Kidney (tissue), 13 donors: ENCODE measurements at regions not wholly inside any gene's neighbourhood (a gene's known extent, or its start where the extent isn't known, plus 50 kb on each side); places are given as distances from the start of the nearest gene placed in this dataset.

Source experiments
- DNase-seq, 5 donors: peaks; one replicate each; pipeline ENCODE4 v3.0.0-alpha.2; 2013 to 2020
- FAIRE-seq: peaks from 2 replicates; lab custom pipeline; 2012; peaks lifted over from hg19 to GRCh38; lab: Jason Lieb, UNC
- H3K27ac ChIP-seq, 2 donors: one replicate each; pipeline ENCODE4 v1.7.0; 2013; ENCODE audit warnings: low read depth in 2 of 2, low read length in 2 of 2, inconsistent platforms in 1 of 2
- H3K27me3 ChIP-seq: one replicate; pipeline ENCODE4 v1.7.1; 2013; ENCODE audit warnings: low read length, inconsistent platforms; ENCODE audit not compliant: control insufficient read depth, insufficient read depth
- H3K36me3 ChIP-seq, 3 donors: one replicate each; pipeline versions ENCODE4 v1.7.0 to v1.7.1; 2013; ENCODE audit warnings: low read length in 3 of 3, control low read depth in 1 of 3, inconsistent platforms in 1 of 3; ENCODE audit not compliant: insufficient read depth in 3 of 3, control insufficient read depth in 2 of 3
- H3K4me1 ChIP-seq, 3 donors: one replicate each; pipeline versions ENCODE4 v1.7.0 to v1.7.1; 2013; ENCODE audit warnings: low read length in 3 of 3, inconsistent platforms in 1 of 3, low read depth in 1 of 3; ENCODE audit not compliant: control insufficient read depth in 2 of 3, insufficient read depth in 2 of 3
- H3K4me3 ChIP-seq, 3 donors: one replicate each; pipeline versions ENCODE4 v1.7.0 to v1.8.1; 2013; ENCODE audit warnings: low read length in 3 of 3, control low read depth in 1 of 3, inconsistent platforms in 1 of 3
- H3K9ac ChIP-seq, 3 donors: one replicate each; pipeline versions ENCODE4 v1.7.0 to v1.7.1; 2013; ENCODE audit warnings: low read length in 3 of 3, control low read depth in 1 of 3, inconsistent platforms in 1 of 3
- H3K9me3 ChIP-seq, 3 donors: one replicate each; pipeline versions ENCODE4 v1.7.0 to v1.7.1; 2013; ENCODE audit warnings: low read length in 3 of 3, control low read depth in 1 of 3, inconsistent platforms in 1 of 3; ENCODE audit not compliant: control insufficient read depth in 2 of 3, insufficient read depth in 1 of 3
- intact Hi-C: fragments of 100-400 bp; cut with DNase I; formaldehyde crosslinking; loops from one replicate; pipeline ENCODE4 v1.11.1; 2022
- TF ChIP-seq, protein P1 (sequence below): IDR thresholded peaks from 3 replicates; pipeline ENCODE4 v1.5.1; 2012; ENCODE audit warnings: mild to moderate bottlenecking, moderate library complexity, borderline replicate concordance; ENCODE audit not compliant: insufficient read depth; ENCODE audit errors: extremely low read depth
- donor health status: control.
- donor health status: control.
- donor health status: control.
- donor health status: control.
- donor health status: control.
- donor health status: DM: yes; HTN: yes; CAD: no.
- donor health status: Normal renal cell carcinoma (clear cell type).

DNA sequence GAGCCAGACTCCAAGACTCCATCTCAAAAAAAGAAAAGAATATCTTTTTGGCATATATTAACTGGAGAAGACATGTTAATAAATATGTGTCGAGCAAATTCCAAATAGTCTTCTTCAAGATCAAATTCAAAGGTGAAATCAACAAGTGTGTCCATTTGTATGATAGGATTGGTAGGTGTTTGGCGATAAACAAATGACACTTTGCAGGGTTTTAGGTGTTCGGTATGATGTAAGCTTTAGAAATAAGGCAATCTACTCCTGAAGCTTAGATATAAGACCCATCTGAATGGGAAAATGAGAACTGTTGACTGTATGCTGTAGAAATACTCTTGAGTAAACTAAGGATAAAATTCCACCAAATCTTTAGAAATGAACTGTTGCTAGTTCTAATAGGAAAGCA lies 75.8 kb upstream of the FNDC3B start:
- H3K4me3 ChIP-seq: no peak overlapping the region
- H3K9me3 ChIP-seq: no peaks in the 10 kb centered on the region
- peaks cover 5 to 6% (median 5%) of the 10 kb centered on the region in 3 donors for H3K4me1 ChIP-seq
- H3K36me3 ChIP-seq: no peaks in the 10 kb centered on the region
- TF ChIP-seq, protein P1, sequence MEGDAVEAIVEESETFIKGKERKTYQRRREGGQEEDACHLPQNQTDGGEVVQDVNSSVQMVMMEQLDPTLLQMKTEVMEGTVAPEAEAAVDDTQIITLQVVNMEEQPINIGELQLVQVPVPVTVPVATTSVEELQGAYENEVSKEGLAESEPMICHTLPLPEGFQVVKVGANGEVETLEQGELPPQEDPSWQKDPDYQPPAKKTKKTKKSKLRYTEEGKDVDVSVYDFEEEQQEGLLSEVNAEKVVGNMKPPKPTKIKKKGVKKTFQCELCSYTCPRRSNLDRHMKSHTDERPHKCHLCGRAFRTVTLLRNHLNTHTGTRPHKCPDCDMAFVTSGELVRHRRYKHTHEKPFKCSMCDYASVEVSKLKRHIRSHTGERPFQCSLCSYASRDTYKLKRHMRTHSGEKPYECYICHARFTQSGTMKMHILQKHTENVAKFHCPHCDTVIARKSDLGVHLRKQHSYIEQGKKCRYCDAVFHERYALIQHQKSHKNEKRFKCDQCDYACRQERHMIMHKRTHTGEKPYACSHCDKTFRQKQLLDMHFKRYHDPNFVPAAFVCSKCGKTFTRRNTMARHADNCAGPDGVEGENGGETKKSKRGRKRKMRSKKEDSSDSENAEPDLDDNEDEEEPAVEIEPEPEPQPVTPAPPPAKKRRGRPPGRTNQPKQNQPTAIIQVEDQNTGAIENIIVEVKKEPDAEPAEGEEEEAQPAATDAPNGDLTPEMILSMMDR: no peak
- H3K27me3 ChIP-seq: no peaks in the 10 kb centered on the region
- intact Hi-C loops: no loop called here
- FAIRE-seq (no peak), DNase-seq (no peak)
- no peak overlapping the region for H3K9ac ChIP-seq
- no peak overlapping the region for H3K27ac ChIP-seq

- FAIRE-seq: no peak
- intact Hi-C loops: no loop called here
Measured at GRCh38 chr3:171965067-171965712, 74.2 kb upstream of the FNDC3B start.

DNA sequence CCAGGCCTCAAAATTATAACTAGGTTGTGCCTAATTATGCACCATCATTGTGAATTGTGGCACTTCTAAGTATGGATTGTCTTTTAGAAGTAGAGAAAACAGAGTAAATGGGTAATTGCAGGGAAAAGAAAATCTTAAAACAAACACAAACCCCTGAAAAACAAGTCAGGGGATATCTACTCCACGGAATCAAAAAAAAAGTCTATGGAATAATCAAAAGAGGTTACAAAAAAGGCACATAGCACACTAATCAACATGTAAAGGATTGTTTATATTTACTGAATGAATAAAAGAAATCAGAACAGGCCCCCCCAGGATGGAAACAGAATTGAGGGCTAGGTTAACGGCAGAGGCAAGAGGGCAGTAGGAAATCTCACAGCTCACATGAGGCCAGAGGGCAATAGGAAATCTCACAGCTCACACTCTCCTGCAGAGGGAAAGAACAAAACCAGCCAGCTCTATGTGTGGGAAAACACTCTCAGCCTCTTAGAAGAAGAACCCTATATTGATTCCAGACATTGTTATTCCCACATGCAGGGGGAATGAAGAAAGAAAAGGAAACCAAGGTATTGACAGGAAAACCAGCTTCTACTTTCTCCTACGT lies 72.7 kb upstream of the FNDC3B start:
- TF ChIP-seq, protein P1: no peak
- intact Hi-C loops: no loop called here
- Histone ChIP-seq H3K9me3 (no peaks in the 10 kb centered on the region), H3K4me1 (peaks cover 5 to 6% (median 5%) of the 10 kb centered on the region in 3 donors), H3K36me3 (no peaks in the 10 kb centered on the region), H3K4me3 (no peak overlapping the region), H3K27me3 (no peaks in the 10 kb centered on the region), H3K9ac (no peak overlapping the region), H3K27ac (no peak overlapping the region)
- no peak for FAIRE-seq
- DNase-seq: no peak

More at GRCh38 chr3:171965067-171965712, 74.2 kb upstream of the FNDC3B start:
- H3K9me3 ChIP-seq: no peaks in the 10 kb centered on the region
- no peaks in the 10 kb centered on the region for H3K36me3 ChIP-seq
- TF ChIP-seq, protein P1: no peak
- peaks cover 5 to 6% (median 5%) of the 10 kb centered on the region in 3 donors for H3K4me1 ChIP-seq
- no peak overlapping the region for H3K27ac ChIP-seq
- H3K9ac ChIP-seq: no peak overlapping the region
- no peak overlapping the region for H3K4me3 ChIP-seq
- no peak for DNase-seq
- H3K27me3 ChIP-seq: no peaks in the 10 kb centered on the region
